HepG2 (cell line): ENCODE measurements at regions not wholly inside any gene's neighbourhood (a gene's known extent, or its start where the extent isn't known, plus 50 kb on each side); places are given as distances from the start of the nearest gene placed in this dataset.

Source experiments
- ATAC-seq: fragments of 200-7000 bp; cut with Tn5 transposase; 3 replicates; pipeline ENCODE4 v1.9.1; 2020; ENCODE audit warnings: mild to moderate bottlenecking, moderate library complexity
- BruUV-seq: library from RNA; stranded (reverse); fragments of 400-500 nt; replicated peaks from 2 replicates; lab custom pipeline; 2021; lab: Mats Ljungman, UMichigan
- CTCF ChIA-PET: fragments of 300-600 bp; formaldehyde crosslinking; extraction: SDS; loops from one replicate; lab custom pipeline; 2021; ENCODE audit warnings: low total read pairs, inconsistent platforms, low intra/inter-chr PET ratio; lab: Yijun Ruan, JAX
- POLR2A ChIA-PET: fragments of 350-600 bp; sonication (Branson Sonifier 250); formaldehyde crosslinking; loops from one replicate; lab custom pipeline; 2020; ENCODE audit warnings: antibody characterized with exemption, inconsistent platforms; lab: Yijun Ruan, JAX
- DNase-seq: peaks from one replicate; pipeline ENCODE4 v3.0.0-alpha.2; 2015; ENCODE audit warnings: low spot score
- FAIRE-seq: peaks from 3 replicates; lab custom pipeline; 2011; peaks lifted over from hg19 to GRCh38; lab: Jason Lieb, UNC
- H2AFZ ChIP-seq: one replicate; pipeline ENCODE4 v1.6.1; 2011; ENCODE audit warnings: low read length, inconsistent platforms
- H3K27ac ChIP-seq: fragments of 300-600 bp; 3 replicates; pipeline ENCODE4 v1.8.0; 2011; ENCODE audit warnings: mixed run types, mild to moderate bottlenecking, mixed read lengths, low read length, inconsistent platforms; ENCODE audit not compliant: insufficient read depth; ENCODE audit errors: extremely low read length
- H3K27me3 ChIP-seq, 2 experiments: fragments of 200-600 bp in 1 of 2; 2 replicates in 1 of 2; 3 replicates in 1 of 2; pipeline versions ENCODE4 v1.6.0 to v1.8.0; 2011; ENCODE audit warnings: low read length in 2 of 2, mild to moderate bottlenecking in 2 of 2, moderate library complexity in 2 of 2, inconsistent platforms in 1 of 2; ENCODE audit not compliant: insufficient read depth in 2 of 2, control insufficient read depth in 1 of 2
- H3K36me3 ChIP-seq, 2 experiments: fragments of 200-600 bp in 1 of 2; replicated peaks in 1 of 2; 2 replicates in 1 of 2; 3 replicates in 1 of 2; pipeline versions ENCODE4 v1.5.1 to v1.8.0; 2011; ENCODE audit warnings: low read length in 2 of 2, inconsistent platforms in 1 of 2; ENCODE audit not compliant: insufficient read depth in 2 of 2, control insufficient read depth in 1 of 2
- H3K4me1 ChIP-seq: 2 replicates; pipeline ENCODE4 v1.5.1; 2012; ENCODE audit warnings: low read length, inconsistent platforms; ENCODE audit not compliant: insufficient read depth
- H3K4me2 ChIP-seq: 2 replicates; pipeline ENCODE4 v1.6.0; 2011; ENCODE audit warnings: low read depth, low read length, inconsistent platforms
- H3K4me3 ChIP-seq, 3 experiments: fragments of 200-600 bp in 1 of 3; sonication (generic), shearing (Covaris generic) in 1 of 3; replicated peaks in 1 of 3; 2 replicates each; pipeline ENCODE4 v1.5.1; 2011 to 2016; ENCODE audit warnings: low read length in 3 of 3, inconsistent platforms in 2 of 3, low read depth in 2 of 3, mild to moderate bottlenecking in 2 of 3, control low read depth in 1 of 3, mixed read lengths in 1 of 3; ENCODE audit not compliant: insufficient read depth in 1 of 3
- H3K79me2 ChIP-seq: one replicate; pipeline ENCODE4 v1.6.1; 2011; ENCODE audit warnings: low read length, inconsistent platforms; ENCODE audit not compliant: insufficient read depth
- H3K9ac ChIP-seq: 2 replicates; pipeline ENCODE4 v1.6.0; 2011; ENCODE audit warnings: mild to moderate bottlenecking, low read depth, low read length, inconsistent platforms; ENCODE audit not compliant: insufficient read depth
- H3K9me3 ChIP-seq: 2 replicates; pipeline ENCODE4 v1.5.1; 2012; ENCODE audit warnings: mild to moderate bottlenecking, low read length
- H4K20me1 ChIP-seq: 2 replicates; pipeline ENCODE4 v1.6.0; 2011; ENCODE audit warnings: inconsistent platforms, mild to moderate bottlenecking, low read length, moderate library complexity; ENCODE audit not compliant: insufficient read depth
- BRD4 ChIP-seq: sonication (generic); formaldehyde crosslinking; IDR thresholded peaks from 2 replicates; pipeline ENCODE4 v1.4.0; 2020; ENCODE audit warnings: missing genetic modification reagents
- CC2D1A ChIP-seq: sonication (generic); formaldehyde crosslinking; IDR thresholded peaks from 2 replicates; pipeline ENCODE4 v1.8.1; 2023; ENCODE audit warnings: mild to moderate bottlenecking, missing genetic modification reagents
- IRX3 ChIP-seq: sonication (generic); formaldehyde crosslinking; IDR thresholded peaks from 2 replicates; pipeline ENCODE4 v1.8.1; 2023; ENCODE audit warnings: mild to moderate bottlenecking, low read depth, missing genetic modification reagents, borderline replicate concordance
- KDM5B ChIP-seq: sonication (generic); formaldehyde crosslinking; IDR thresholded peaks from 2 replicates; pipeline ENCODE4 v1.4.0; 2020; ENCODE audit warnings: missing genetic modification reagents, mild to moderate bottlenecking, borderline replicate concordance
- RNF219 ChIP-seq: sonication (generic); formaldehyde crosslinking; IDR thresholded peaks from 2 replicates; pipeline ENCODE4 v1.5.0; 2020; ENCODE audit warnings: mild to moderate bottlenecking, missing genetic modification reagents
- SMARCE1 ChIP-seq: fragments of 450-650 bp; IDR thresholded peaks from 2 replicates; pipeline ENCODE4 v1.6.1; 2017; ENCODE audit warnings: borderline replicate concordance
- SP4 ChIP-seq: sonication (generic); formaldehyde crosslinking; IDR thresholded peaks from 2 replicates; pipeline ENCODE4 v1.8.1; 2023; ENCODE audit warnings: mild to moderate bottlenecking, missing genetic modification reagents
- ZFP36L2 ChIP-seq: sonication (generic); formaldehyde crosslinking; IDR thresholded peaks from 2 replicates; pipeline ENCODE4 v1.4.0; 2020; ENCODE audit warnings: missing genetic modification reagents
- ZNF101 ChIP-seq: sonication (generic); formaldehyde crosslinking; IDR thresholded peaks from 2 replicates; pipeline ENCODE4 v1.4.0; 2020; ENCODE audit warnings: mild to moderate bottlenecking, low read depth, missing genetic modification reagents, borderline replicate concordance
- ZNF512B ChIP-seq: sonication (generic); formaldehyde crosslinking; IDR thresholded peaks from 2 replicates; pipeline ENCODE4 v1.5.1; 2020; ENCODE audit warnings: missing genetic modification reagents, mild to moderate bottlenecking, borderline replicate concordance
- ZNF546 ChIP-seq: sonication (generic); formaldehyde crosslinking; conservative IDR thresholded peaks from 2 replicates; pipeline ENCODE4 v1.8.1; 2023; ENCODE audit warnings: mild to moderate bottlenecking, missing genetic modification reagents
- ZNF644 ChIP-seq: IDR thresholded peaks from 2 replicates; pipeline ENCODE4 v1.6.1; 2016; ENCODE audit warnings: low read depth
- ZNF839 ChIP-seq: sonication (generic); formaldehyde crosslinking; IDR thresholded peaks from 2 replicates; pipeline ENCODE4 v1.4.0; 2020; ENCODE audit warnings: missing genetic modification reagents, mild to moderate bottlenecking, borderline replicate concordance
- WGBS: methylation state at CpG from one replicate; pipeline ENCODE4 v1.1.6; 2017; ENCODE audit warnings: low lambda C conversion rate; 5-methylcytosine and 5-hydroxymethylcytosine counted together
- in situ Hi-C: cut with HindIII; loops from 2 replicates; pipeline ENCODE4 v1.10.0; 2017; ENCODE audit warnings: low pct_unique_long_range_greater_than_20kb; ENCODE audit not compliant: extremely low pct_ligation_motif_present
- intact Hi-C: fragments of 100-400 bp; cut with micrococcal nuclease; formaldehyde crosslinking; loops from one replicate; pipeline ENCODE4 v1.10.0; 2022; ENCODE audit not compliant: unreplicated experiment
- TF ChIP-seq, protein P1 (sequence below): sonication (generic); formaldehyde crosslinking; IDR thresholded peaks from 2 replicates; pipeline ENCODE4 v1.4.0; 2020; ENCODE audit warnings: low read depth, missing genetic modification reagents

DNA sequence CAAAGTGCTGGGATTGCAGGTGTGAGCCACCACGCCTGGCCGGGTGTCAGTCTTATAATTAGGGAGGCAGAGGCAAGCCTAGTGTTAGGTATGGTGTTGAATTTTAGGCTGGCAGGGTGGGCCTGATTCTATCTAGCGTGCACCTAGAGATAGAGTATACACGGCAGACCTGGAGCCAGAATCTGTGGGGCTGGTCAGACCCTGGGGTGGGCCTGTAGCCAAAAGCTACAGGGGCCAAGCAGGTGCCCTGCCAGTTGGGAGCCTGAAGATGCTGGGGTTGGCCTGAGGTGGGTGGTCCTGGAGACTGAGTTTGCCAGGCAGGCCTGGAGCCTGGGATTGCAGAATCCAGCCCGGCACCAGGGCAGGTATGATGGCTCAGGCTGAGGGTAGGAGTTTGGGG is 1580.3 kb downstream of the ARAP2 start (continued):
- TF ChIP-seq ZNF512B: no peak
- no peak for TF ChIP-seq BRD4
- no peak for TF ChIP-seq ZNF546
- TF ChIP-seq SP4 (CRISPR knock-in tag): no peak
- no peak for TF ChIP-seq SMARCE1
- no peak for TF ChIP-seq KDM5B (CRISPR knock-in tag)
- no peak for TF ChIP-seq ZFP36L2 (CRISPR knock-in tag)
- no peak for TF ChIP-seq ZNF839 (CRISPR knock-in tag)
- TF ChIP-seq, all 625 proteins: peak for 0

GRCh38 chr4:34676400-34676799 is 1567.9 kb downstream of the ARAP2 start:
- Histone ChIP-seq H4K20me1 (no peaks in the 10 kb centered on the region), H3K9ac (no peak overlapping the region), H3K4me1 (no peaks in the 10 kb centered on the region), H3K27ac (no peak overlapping the region), H3K4me3 (no peak overlapping the region), H3K9me3 (peaks cover 11% of the 10 kb centered on the region), H2AFZ (no peak overlapping the region), H3K79me2 (no peaks in the 10 kb centered on the region), H3K4me2 (no peak overlapping the region), H3K27me3 (no peaks in the 10 kb centered on the region), H3K36me3 (no peaks in the 10 kb centered on the region)
- in situ Hi-C loops (no loop called here), intact Hi-C loops (no loop called here)
- DNase-seq (no peak), FAIRE-seq (no peak), ATAC-seq (no peak)
- WGBS: 0% methylated on average over 1 of the region's 1 CpG
- BruUV-seq: no TSS peak
- CTCF ChIA-PET: no interaction called here
- POLR2A ChIA-PET: no interaction called here
- TF ChIP-seq CC2D1A (CRISPR knock-in tag) (no peak), IRX3 (no peak), ZNF101 (CRISPR knock-in tag) (no peak), ZNF644 (CRISPR knock-in tag) (no peak), RNF219 (no peak)
- TF ChIP-seq, protein P1, sequence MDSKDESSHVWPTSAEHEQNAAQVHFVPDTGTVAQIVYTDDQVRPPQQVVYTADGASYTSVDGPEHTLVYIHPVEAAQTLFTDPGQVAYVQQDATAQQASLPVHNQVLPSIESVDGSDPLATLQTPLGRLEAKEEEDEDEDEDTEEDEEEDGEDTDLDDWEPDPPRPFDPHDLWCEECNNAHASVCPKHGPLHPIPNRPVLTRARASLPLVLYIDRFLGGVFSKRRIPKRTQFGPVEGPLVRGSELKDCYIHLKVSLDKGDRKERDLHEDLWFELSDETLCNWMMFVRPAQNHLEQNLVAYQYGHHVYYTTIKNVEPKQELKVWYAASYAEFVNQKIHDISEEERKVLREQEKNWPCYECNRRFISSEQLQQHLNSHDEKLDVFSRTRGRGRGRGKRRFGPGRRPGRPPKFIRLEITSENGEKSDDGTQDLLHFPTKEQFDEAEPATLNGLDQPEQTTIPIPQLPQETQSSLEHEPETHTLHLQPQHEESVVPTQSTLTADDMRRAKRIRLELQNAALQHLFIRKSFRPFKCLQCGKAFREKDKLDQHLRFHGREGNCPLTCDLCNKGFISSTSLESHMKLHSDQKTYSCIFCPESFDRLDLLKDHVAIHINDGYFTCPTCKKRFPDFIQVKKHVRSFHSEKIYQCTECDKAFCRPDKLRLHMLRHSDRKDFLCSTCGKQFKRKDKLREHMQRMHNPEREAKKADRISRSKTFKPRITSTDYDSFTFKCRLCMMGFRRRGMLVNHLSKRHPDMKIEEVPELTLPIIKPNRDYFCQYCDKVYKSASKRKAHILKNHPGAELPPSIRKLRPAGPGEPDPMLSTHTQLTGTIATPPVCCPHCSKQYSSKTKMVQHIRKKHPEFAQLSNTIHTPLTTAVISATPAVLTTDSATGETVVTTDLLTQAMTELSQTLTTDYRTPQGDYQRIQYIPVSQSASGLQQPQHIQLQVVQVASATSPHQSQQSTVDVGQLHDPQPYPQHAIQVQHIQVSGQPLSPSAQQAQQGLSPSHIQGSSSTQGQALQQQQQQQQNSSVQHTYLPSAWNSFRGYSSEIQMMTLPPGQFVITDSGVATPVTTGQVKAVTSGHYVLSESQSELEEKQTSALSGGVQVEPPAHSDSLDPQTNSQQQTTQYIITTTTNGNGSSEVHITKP (CRISPR knock-in tag): no peak
